Smooth muscle cell (in vitro differentiated cells): ENCODE measurements at regions not wholly inside any gene's neighbourhood (a gene's known extent, or its start where the extent isn't known, plus 50 kb on each side); places are given as distances from the start of the nearest gene placed in this dataset.

ENCODE experiments used
- DNase-seq: peaks from one replicate; lab custom pipeline; 2025; ENCODE audit not compliant: unreplicated experiment; lab: John Stamatoyannopoulos, UW
- H2AFZ ChIP-seq: fragments of 200-600 bp; sonication (generic); 2 replicates; pipeline ENCODE4 v1.6.0; 2016; ENCODE audit warnings: antibody characterized with exemption, low read depth, mild to moderate bottlenecking
- H3F3A ChIP-seq: fragments of 200-600 bp; sonication (generic); 2 replicates; pipeline ENCODE4 v1.6.0; 2017; ENCODE audit warnings: antibody characterized with exemption, low read depth
- H3K27ac ChIP-seq: fragments of 200-600 bp; sonication (generic); 2 replicates; pipeline ENCODE4 v1.5.1; 2016; ENCODE audit warnings: low read depth, mild to moderate bottlenecking
- H3K27me3 ChIP-seq: fragments of 200-600 bp; sonication (generic); 2 replicates; pipeline ENCODE4 v1.6.1; 2016; ENCODE audit warnings: low read depth, mild to moderate bottlenecking
- H3K36me3 ChIP-seq: fragments of 200-600 bp; sonication (generic); 2 replicates; pipeline ENCODE4 v1.5.1; 2016; ENCODE audit warnings: low read depth
- H3K4me1 ChIP-seq: fragments of 200-600 bp; sonication (generic); 2 replicates; pipeline ENCODE4 v1.5.1; 2016; ENCODE audit warnings: low read depth
- H3K4me2 ChIP-seq: fragments of 200-600 bp; sonication (generic); 2 replicates; pipeline ENCODE4 v1.6.0; 2016; ENCODE audit warnings: mild to moderate bottlenecking
- H3K4me3 ChIP-seq: fragments of 200-600 bp; sonication (generic); 2 replicates; pipeline ENCODE4 v1.5.1; 2016; ENCODE audit warnings: mild to moderate bottlenecking
- H3K79me2 ChIP-seq: fragments of 200-600 bp; sonication (generic); 2 replicates; pipeline ENCODE4 v1.6.0; 2016; ENCODE audit warnings: low read depth, mild to moderate bottlenecking
- H3K9ac ChIP-seq: fragments of 200-600 bp; sonication (generic); 2 replicates; pipeline ENCODE4 v1.6.0; 2016; ENCODE audit warnings: low read depth
- H3K9me3 ChIP-seq: fragments of 200-600 bp; sonication (generic); replicated peaks from 2 replicates; pipeline ENCODE4 v1.5.1; 2016; ENCODE audit warnings: low read depth
- H4K20me1 ChIP-seq: fragments of 200-600 bp; sonication (generic); 2 replicates; pipeline ENCODE4 v1.6.0; 2016; ENCODE audit warnings: low read depth
- WGBS: methylation state at CpG from one replicate; pipeline ENCODE4 v1.1.7; 2016; ENCODE audit warnings: low lambda C conversion rate; 5-methylcytosine and 5-hydroxymethylcytosine counted together
- TF ChIP-seq, protein P1 (sequence below): fragments of 200-600 bp; sonication (generic); IDR thresholded peaks from 2 replicates; pipeline ENCODE4 v1.5.1; 2017; ENCODE audit warnings: borderline replicate concordance, mild to moderate bottlenecking, antibody characterized with exemption; ENCODE audit not compliant: insufficient read depth, poor library complexity, severe bottlenecking

DNA sequence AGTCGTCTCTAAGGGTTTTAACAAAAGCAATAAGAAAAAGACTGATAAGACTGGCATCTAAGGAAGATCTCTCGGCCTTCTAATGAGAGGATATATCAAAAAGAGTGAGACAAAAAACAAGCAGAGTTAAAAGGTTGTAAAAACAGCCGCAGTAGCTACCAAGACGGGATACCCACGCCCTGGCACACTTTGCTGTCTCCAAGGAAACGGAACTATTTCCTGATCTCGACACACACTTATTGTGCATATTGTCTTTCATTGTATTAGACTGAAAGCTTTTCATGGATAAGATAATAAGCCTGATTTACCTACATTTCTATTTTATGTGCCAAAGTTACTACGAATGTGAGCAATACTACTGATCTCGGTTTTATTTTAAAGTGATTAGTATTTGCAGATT lies 161.5 kb upstream of the MCTP2 start:
- no peaks in the 10 kb centered on the region for H3K79me2 ChIP-seq
- DNase-seq: no peak
- no peaks in the 10 kb centered on the region for H4K20me1 ChIP-seq
- no peaks in the 10 kb centered on the region for H3K36me3 ChIP-seq
- H3K4me3 ChIP-seq: no peak overlapping the region
- H3K9me3 ChIP-seq: no peaks in the 10 kb centered on the region
- H3K9ac ChIP-seq: no peak overlapping the region
- H2AFZ ChIP-seq: peak overlapping the region; percentile 5
- H3K4me2 ChIP-seq: peak overlapping the region; percentile 64
- H3K4me1 ChIP-seq: no peaks in the 10 kb centered on the region
- TF ChIP-seq, protein P1, sequence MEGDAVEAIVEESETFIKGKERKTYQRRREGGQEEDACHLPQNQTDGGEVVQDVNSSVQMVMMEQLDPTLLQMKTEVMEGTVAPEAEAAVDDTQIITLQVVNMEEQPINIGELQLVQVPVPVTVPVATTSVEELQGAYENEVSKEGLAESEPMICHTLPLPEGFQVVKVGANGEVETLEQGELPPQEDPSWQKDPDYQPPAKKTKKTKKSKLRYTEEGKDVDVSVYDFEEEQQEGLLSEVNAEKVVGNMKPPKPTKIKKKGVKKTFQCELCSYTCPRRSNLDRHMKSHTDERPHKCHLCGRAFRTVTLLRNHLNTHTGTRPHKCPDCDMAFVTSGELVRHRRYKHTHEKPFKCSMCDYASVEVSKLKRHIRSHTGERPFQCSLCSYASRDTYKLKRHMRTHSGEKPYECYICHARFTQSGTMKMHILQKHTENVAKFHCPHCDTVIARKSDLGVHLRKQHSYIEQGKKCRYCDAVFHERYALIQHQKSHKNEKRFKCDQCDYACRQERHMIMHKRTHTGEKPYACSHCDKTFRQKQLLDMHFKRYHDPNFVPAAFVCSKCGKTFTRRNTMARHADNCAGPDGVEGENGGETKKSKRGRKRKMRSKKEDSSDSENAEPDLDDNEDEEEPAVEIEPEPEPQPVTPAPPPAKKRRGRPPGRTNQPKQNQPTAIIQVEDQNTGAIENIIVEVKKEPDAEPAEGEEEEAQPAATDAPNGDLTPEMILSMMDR: no peak
- 58% methylated on average over 9 of the region's 9 CpGs for WGBS
- H3K27me3 ChIP-seq: no peaks in the 10 kb centered on the region
- H3F3A ChIP-seq: no peaks in the 10 kb centered on the region
- H3K27ac ChIP-seq: no peak overlapping the region

DNA sequence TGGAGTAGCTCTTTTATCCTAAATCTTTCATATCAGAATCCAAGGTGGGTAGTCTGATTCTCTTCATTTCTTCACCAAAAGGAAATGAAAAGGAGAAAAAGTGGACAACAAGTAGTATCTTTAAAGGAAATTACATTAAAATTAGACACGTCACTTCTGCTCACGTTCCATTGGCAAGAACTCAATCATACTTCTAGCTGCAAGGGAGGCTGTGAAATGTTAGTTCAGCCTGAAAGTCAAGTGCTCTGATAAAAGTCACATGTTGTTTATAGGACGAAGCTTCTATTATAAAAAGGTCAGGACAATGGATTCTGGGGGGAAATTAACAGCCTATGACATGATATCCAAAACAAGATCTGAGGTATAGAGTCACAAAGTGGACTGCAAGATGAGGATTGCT lies 164.6 kb upstream of the MCTP2 start:
- Histone ChIP-seq H4K20me1 (no peaks in the 10 kb centered on the region), H3F3A (no peaks in the 10 kb centered on the region), H3K27me3 (no peaks in the 10 kb centered on the region), H3K4me3 (no peak overlapping the region), H3K4me2 (no peak overlapping the region), H3K36me3 (no peaks in the 10 kb centered on the region), H3K9ac (no peak overlapping the region), H2AFZ (no peak overlapping the region), H3K79me2 (no peaks in the 10 kb centered on the region), H3K9me3 (no peaks in the 10 kb centered on the region), H3K4me1 (no peaks in the 10 kb centered on the region), H3K27ac (no peak overlapping the region)
- TF ChIP-seq, protein P1: no peak
- DNase-seq: no peak
- WGBS: 98% methylated on average over 3 of the region's 3 CpGs

DNA sequence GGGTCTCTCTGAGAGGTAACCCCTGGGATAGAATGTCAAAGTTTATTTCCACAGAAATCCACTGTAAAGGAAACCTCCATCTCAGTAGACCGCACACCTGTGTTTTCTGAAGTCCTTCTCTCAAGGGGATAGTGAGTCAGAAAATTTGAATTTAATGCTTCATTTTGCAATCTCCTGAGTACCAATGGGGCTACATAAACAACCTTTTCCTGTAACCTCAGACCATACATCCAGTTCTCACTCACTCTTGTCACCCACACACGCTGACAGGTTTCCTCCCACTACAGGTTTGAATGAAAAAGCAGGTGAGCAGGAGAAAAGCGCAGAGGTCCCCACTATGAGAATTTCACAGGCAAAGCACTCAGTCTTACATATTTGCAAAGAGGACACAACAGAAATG lies 165.3 kb upstream of the MCTP2 start:
- no peak overlapping the region for H3K4me2 ChIP-seq
- H3K9ac ChIP-seq: no peak overlapping the region
- no peaks in the 10 kb centered on the region for H3K27me3 ChIP-seq
- H4K20me1 ChIP-seq: no peaks in the 10 kb centered on the region
- no peak for DNase-seq
- H3F3A ChIP-seq: no peaks in the 10 kb centered on the region
- H2AFZ ChIP-seq: no peak overlapping the region
- H3K36me3 ChIP-seq: no peaks in the 10 kb centered on the region
- H3K4me3 ChIP-seq: no peak overlapping the region
- H3K4me1 ChIP-seq: no peaks in the 10 kb centered on the region
- no peaks in the 10 kb centered on the region for H3K79me2 ChIP-seq
- TF ChIP-seq, protein P1: no peak
- H3K9me3 ChIP-seq: no peaks in the 10 kb centered on the region
- no peak overlapping the region for H3K27ac ChIP-seq
- 97% methylated on average over 3 of the region's 3 CpGs for WGBS

DNA sequence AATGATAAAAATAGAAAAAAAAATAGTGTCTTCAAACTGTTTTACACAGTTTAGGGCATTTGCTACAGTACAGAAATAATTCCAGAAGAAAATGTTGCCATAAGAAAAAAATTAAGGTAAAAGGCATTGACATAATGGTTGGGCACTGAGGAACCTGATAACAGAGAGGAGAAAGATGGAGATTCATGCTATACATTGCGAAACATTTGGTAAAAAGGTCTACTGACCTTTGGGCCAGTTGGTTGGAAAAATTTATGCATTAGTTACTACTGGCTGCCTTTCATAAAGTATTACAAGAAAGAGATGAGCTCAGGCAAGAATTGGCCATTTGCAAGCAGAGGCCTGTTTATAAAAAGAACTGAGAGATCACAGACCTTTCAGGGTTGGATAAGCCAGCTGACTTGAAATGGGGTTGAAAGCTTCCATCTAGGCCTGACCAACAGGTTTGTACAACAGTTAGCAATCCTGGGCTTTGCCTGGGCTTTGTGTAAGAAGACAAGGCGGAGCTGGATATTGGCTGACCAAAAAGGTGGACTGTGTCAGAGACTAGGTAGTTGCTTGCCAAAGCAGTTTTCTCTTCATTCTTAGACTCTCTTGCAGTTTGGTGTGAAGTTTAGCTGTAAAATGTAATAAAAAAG lies 166.6 kb upstream of the MCTP2 start:
- Histone ChIP-seq H3K36me3 (no peaks in the 10 kb centered on the region), H3F3A (no peaks in the 10 kb centered on the region), H3K4me1 (no peaks in the 10 kb centered on the region), H3K79me2 (no peaks in the 10 kb centered on the region), H3K4me2 (no peak overlapping the region), H3K27ac (no peak overlapping the region), H3K9me3 (no peaks in the 10 kb centered on the region), H2AFZ (no peak overlapping the region), H4K20me1 (no peaks in the 10 kb centered on the region), H3K4me3 (no peak overlapping the region), H3K27me3 (peaks cover 1% of the 10 kb centered on the region), H3K9ac (no peak overlapping the region)
- TF ChIP-seq, protein P1: no peak
- 86% methylated on average over 2 of the region's 2 CpGs for WGBS
- no peak for DNase-seq
